ENCODE measurements at regions not wholly inside any gene's neighbourhood (a gene's known extent, or its start where the extent isn't known, plus 50 kb on each side); places are given as distances from the start of the nearest gene placed in this dataset.

GRCh38 chr3:65172209-65172608, 484.4 kb upstream of the ADAMTS9 start:
- no peak for TF ChIP-seq CTCF (IDR thresholded peaks at IDR 0.05; ENCODE audit: low read depth, low read length)
- DNase-seq (ENCODE audit: low read depth in 2 of 2), result no peak
- no peak overlapping the region for H3K4me3 ChIP-seq (replicated peaks in 1 of 2; ENCODE audit: low read depth in 2 of 2, low read length in 2 of 2)

DNA sequence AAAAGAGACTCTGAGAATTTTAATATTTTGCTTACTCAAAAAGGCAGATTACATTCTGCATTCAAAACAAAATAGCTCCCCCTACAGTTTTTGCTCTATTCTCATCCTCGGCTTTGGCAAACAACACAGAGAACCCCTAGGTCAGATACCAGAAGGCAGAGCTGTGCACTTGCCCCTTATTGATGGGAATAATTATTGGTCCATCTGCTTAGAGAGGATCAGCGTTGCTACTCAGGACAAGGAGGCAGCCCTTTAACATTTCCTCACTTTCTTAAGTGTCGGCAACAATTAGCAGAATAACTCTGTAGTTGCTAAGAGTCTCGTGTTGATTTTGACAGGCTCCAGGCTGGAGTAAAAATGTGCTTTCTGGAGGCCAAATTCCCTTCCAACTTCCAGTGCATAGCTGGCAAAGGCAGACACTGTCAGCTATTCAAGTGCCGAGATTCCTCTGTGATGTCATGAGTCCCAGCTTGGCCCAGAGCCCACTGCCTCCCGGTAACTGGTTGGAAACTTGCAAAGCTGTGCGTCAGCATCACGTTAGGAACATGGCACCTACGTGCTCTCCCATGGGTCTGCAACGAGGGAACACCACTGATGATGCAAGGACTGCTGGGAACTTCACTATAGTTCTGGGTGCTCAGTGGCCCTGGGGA, 482.7 kb upstream of the ADAMTS9 start:
- H3K4me3 ChIP-seq (replicated peaks in 1 of 2; ENCODE audit: low read depth in 2 of 2, low read length in 2 of 2), result no peak overlapping the region
- DNase-seq (ENCODE audit: low read depth in 2 of 2), result peak; percentile 95 to 98
- peak; percentile 48 for TF ChIP-seq CTCF (IDR thresholded peaks at IDR 0.05; ENCODE audit: low read depth, low read length)

GRCh38 chr3:65169961-65170360, 482.2 kb upstream of the ADAMTS9 start:
- no peak overlapping the region for H3K4me3 ChIP-seq (replicated peaks in 1 of 2; ENCODE audit: low read depth in 2 of 2, low read length in 2 of 2)
- TF ChIP-seq CTCF (IDR thresholded peaks at IDR 0.05; ENCODE audit: low read depth, low read length), result no peak
- DNase-seq (ENCODE audit: low read depth in 2 of 2), result peak in 1 of 2 donors; percentile 23

- no peak overlapping the region for H3K4me3 ChIP-seq (replicated peaks in 1 of 2; ENCODE audit: low read depth in 2 of 2, low read length in 2 of 2)
- TF ChIP-seq CTCF (IDR thresholded peaks at IDR 0.05; ENCODE audit: low read depth, low read length), result no peak
- DNase-seq (ENCODE audit: low read depth in 2 of 2), result peak in 1 of 2 donors; percentile 21
These were observed 480.7 kb upstream of the ADAMTS9 start for GRCh38 chr3:65168547-65168946.

- no peak for TF ChIP-seq CTCF (IDR thresholded peaks at IDR 0.05; ENCODE audit: low read depth, low read length)
- no peak for DNase-seq (ENCODE audit: low read depth in 2 of 2)
- H3K4me3 ChIP-seq (replicated peaks in 1 of 2; ENCODE audit: low read depth in 2 of 2, low read length in 2 of 2), result no peak overlapping the region
These were observed 478.7 kb upstream of the ADAMTS9 start for GRCh38 chr3:65166531-65166930.

DNA sequence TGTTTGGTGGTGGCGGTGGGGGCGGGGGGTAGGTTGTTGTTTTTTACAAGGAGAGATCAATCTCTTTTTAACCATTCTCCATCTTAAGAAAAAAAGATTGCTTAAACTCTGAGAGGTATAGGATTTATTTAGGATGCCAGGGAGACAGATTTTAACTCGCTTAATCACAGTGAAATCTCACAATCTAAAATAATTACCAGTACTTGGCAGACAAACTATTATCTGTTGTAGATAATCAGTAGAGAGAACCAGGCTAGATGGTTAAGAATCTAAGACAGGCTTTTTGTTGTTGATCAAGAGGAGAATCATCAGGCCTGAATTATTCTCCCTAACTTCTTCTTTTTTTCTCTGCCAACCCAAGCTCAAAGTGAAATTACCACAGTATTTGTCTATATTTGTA, 470.2 kb upstream of the ADAMTS9 start:
- no peak for DNase-seq (ENCODE audit: low read depth in 2 of 2)
- H3K4me3 ChIP-seq (replicated peaks in 1 of 2; ENCODE audit: low read depth in 2 of 2, low read length in 2 of 2), result no peak overlapping the region
- TF ChIP-seq CTCF (IDR thresholded peaks at IDR 0.05; ENCODE audit: low read depth, low read length), result no peak
